ENCODE measurements at regions not wholly inside any gene's neighbourhood (a gene's known extent, or its start where the extent isn't known, plus 50 kb on each side); places are given as distances from the start of the nearest gene placed in this dataset.

- TF ChIP-seq ZBTB26 (CRISPR knock-in tag; IDR thresholded peaks at IDR 0.05) (no peak), E2F1 (CRISPR knock-in tag; IDR thresholded peaks at IDR 0.05) (no peak), EP300 (IDR thresholded peaks at IDR 0.05; ENCODE audit: low read length) (no peak), CTCF (IDR thresholded peaks at IDR 0.05 in 2 of 3, conservative IDR thresholded peaks at IDR 0.05 in 1 of 3; ENCODE audit: insufficient read depth in 2 of 3, low read depth in 1 of 3, low read length in 3 of 3) (no peak), HEY1 (CRISPR knock-in tag; IDR thresholded peaks at IDR 0.05; ENCODE audit: borderline replicate concordance) (no peak), ARID3A (IDR thresholded peaks at IDR 0.05; ENCODE audit: borderline replicate concordance, low read depth, low read length) (no peak), TCF7 (IDR thresholded peaks at IDR 0.05; ENCODE audit: borderline replicate concordance) (no peak), FOXJ3 (CRISPR knock-in tag; IDR thresholded peaks at IDR 0.05) (no peak), ILF3 (IDR thresholded peaks at IDR 0.05; ENCODE audit: borderline replicate concordance) (no peak)
Observed at GRCh38 chr2:62334009-62334408, 138.1 kb downstream of the B3GNT2 start.
